ENCODE measurements at regions not wholly inside any gene's neighbourhood (a gene's known extent, or its start where the extent isn't known, plus 50 kb on each side); places are given as distances from the start of the nearest gene placed in this dataset.
"Not testable (repeated sequence)": the region's sequence is repeated elsewhere in the genome, so short reads cannot be mapped to it uniquely, and the experiment has no call there.

DNA sequence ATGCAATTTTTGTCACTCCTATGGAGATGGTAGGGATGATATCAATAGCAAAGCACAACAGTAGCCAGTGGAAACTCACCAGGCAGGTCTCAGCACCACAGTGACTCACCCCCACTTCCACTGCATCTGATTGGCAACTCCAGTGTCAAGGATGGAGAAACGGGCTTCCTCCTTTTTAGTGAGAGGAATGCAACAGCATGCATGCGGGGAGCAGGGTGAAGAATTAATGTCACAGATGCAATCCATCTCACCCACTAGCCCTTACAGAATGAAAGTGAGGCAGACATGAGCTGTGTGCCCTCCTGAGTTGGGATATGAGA, 467.0 kb upstream of the C16orf82 start:
- TF ChIP-seq, protein P1, sequence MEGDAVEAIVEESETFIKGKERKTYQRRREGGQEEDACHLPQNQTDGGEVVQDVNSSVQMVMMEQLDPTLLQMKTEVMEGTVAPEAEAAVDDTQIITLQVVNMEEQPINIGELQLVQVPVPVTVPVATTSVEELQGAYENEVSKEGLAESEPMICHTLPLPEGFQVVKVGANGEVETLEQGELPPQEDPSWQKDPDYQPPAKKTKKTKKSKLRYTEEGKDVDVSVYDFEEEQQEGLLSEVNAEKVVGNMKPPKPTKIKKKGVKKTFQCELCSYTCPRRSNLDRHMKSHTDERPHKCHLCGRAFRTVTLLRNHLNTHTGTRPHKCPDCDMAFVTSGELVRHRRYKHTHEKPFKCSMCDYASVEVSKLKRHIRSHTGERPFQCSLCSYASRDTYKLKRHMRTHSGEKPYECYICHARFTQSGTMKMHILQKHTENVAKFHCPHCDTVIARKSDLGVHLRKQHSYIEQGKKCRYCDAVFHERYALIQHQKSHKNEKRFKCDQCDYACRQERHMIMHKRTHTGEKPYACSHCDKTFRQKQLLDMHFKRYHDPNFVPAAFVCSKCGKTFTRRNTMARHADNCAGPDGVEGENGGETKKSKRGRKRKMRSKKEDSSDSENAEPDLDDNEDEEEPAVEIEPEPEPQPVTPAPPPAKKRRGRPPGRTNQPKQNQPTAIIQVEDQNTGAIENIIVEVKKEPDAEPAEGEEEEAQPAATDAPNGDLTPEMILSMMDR (conservative IDR thresholded peaks at IDR 0.05): no peak
- H3K27ac ChIP-seq: no peak overlapping the region

DNA sequence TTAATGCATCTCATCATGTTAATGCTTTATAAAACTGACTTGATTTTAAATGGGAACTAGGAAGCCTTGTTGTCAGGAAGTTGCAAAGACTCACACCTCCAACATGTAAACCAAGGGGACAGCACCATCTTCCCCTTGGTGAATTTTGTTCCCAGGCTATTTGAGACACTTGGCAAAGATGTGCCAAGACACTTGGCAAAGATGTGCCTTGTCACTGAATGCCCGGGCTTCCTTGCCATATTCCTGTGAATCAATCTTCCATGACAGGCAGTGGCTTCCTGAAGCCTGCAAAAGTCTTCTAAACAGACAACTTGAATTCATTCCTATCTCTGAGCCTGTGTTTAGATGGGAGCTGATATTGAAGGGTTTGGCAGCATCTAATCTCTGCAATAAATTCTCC, 465.4 kb upstream of the C16orf82 start:
- no peak overlapping the region for H3K27ac ChIP-seq
- TF ChIP-seq, protein P1 (conservative IDR thresholded peaks at IDR 0.05): no peak

GRCh38 chr16:26605626-26606271, 461.0 kb upstream of the C16orf82 start:
- H3K27ac ChIP-seq: no peak overlapping the region
- TF ChIP-seq, protein P1 (conservative IDR thresholded peaks at IDR 0.05): no peak

GRCh38 chr16:26606381-26607150, 460.2 kb upstream of the C16orf82 start:
- no peak overlapping the region for H3K27ac ChIP-seq
- TF ChIP-seq, protein P1 (conservative IDR thresholded peaks at IDR 0.05): no peak

DNA sequence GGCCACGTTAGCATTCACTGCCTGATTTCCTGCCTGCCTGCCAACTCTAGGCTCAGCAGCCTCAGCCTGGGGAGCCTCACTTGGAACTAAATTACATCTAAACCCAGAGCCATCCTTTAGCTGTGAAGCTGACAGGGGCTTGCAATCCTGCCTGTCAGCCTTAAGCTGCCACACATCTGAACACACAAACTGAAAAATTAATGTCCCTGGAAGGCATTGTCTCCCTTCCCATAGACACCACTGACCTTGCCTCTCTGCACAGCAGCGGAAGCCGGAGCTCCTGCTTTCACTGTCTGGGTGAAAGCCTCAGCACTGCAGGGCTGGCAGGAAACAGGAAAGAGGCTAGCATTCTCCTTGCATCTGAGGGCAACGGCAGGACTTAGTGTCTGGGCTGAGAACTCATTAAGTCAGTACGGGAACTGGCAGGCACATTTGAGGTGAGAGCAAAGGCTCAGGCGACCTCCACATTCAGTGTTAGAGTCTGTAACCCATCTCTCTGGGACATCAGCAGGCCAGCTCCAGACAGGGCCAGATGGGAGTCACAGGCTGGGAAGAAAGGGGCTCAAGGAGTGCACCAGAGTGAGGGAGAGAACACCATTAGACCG, 452.4 kb upstream of the C16orf82 start:
- no peak overlapping the region for H3K27ac ChIP-seq
- TF ChIP-seq, protein P1 (conservative IDR thresholded peaks at IDR 0.05): no peak

GRCh38 chr16:26623442-26623841, 443.3 kb upstream of the C16orf82 start:
- no peak overlapping the region for H3K27ac ChIP-seq
- TF ChIP-seq, protein P1 (conservative IDR thresholded peaks at IDR 0.05): no peak

GRCh38 chr16:26627958-26628357, 438.8 kb upstream of the C16orf82 start:
- TF ChIP-seq, protein P1 (conservative IDR thresholded peaks at IDR 0.05): no peak
- no peak overlapping the region for H3K27ac ChIP-seq

DNA sequence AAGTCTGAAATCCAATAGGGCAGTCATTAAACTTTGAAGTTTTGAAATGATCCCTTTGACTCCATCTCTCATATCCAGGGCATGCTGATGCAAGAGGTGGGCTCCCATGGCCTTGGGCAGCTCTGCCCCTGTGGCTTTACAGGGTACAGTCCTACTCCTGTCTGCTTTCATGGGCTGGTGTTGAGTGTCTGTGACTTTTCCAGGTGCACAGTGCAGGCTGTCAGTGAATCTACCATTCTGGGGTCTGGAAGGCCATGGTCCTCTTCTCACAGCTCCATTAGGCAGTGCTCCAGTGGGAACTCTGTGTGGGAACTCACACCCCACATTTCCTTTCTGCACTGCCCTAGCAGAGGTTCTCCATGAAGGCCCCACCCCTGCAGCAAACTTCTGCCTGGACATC, 435.4 kb upstream of the C16orf82 start:
- H3K27ac ChIP-seq: not testable (repeated sequence)

Data from VCaP (cell line).